Calu3 (cell line): ENCODE measurements at regions not wholly inside any gene's neighbourhood (a gene's known extent, or its start where the extent isn't known, plus 50 kb on each side); places are given as distances from the start of the nearest gene placed in this dataset.

Experiments
- BruUV-seq: library from RNA; stranded (reverse); fragments of 400-500 nt; replicated peaks from 2 replicates; lab custom pipeline; 2021; lab: Mats Ljungman, UMichigan
- CTCF ChIA-PET: fragments of 300-600 bp; sonication (Branson Sonifier 250); formaldehyde crosslinking; loops from one replicate; lab custom pipeline; 2022; ENCODE audit warnings: antibody characterized with exemption; lab: Charles Lee
- DNase-seq: peaks from one replicate; pipeline ENCODE4 v3.0.0; 2022
- H3K27ac Mint-ChIP-seq: one replicate; pipeline ENCODE4 v1.8.0; 2022; ENCODE audit warnings: mixed read lengths; ENCODE audit not compliant: unreplicated experiment
- H3K27me3 Mint-ChIP-seq: one replicate; pipeline ENCODE4 v1.8.0; 2022; ENCODE audit warnings: mixed read lengths; ENCODE audit not compliant: unreplicated experiment
- H3K36me3 Mint-ChIP-seq: one replicate; pipeline ENCODE4 v1.8.0; 2022; ENCODE audit warnings: mild to moderate bottlenecking, moderate library complexity, mixed read lengths; ENCODE audit not compliant: insufficient read depth, unreplicated experiment
- H3K4me1 Mint-ChIP-seq: one replicate; pipeline ENCODE4 v1.8.0; 2022; ENCODE audit warnings: mild to moderate bottlenecking, low read depth, mixed read lengths; ENCODE audit not compliant: unreplicated experiment
- H3K4me3 Mint-ChIP-seq: one replicate; pipeline ENCODE4 v1.8.0; 2022; ENCODE audit warnings: mild to moderate bottlenecking, low read depth, moderate library complexity, mixed read lengths; ENCODE audit not compliant: unreplicated experiment
- H3K9me3 Mint-ChIP-seq: one replicate; pipeline ENCODE4 v1.8.0; 2022; ENCODE audit warnings: low read depth, mixed read lengths; ENCODE audit not compliant: unreplicated experiment
- intact Hi-C: fragments of 100-400 bp; cut with micrococcal nuclease; formaldehyde crosslinking; loops from one replicate; pipeline ENCODE4 v1.10.0; 2022; ENCODE audit not compliant: unreplicated experiment
- TF ChIP-seq, protein P1 (sequence below): fragments of 200-600 bp; IDR thresholded peaks from one replicate; pipeline ENCODE4 v1.8.0; 2022; ENCODE audit warnings: antibody characterized with exemption; ENCODE audit not compliant: unreplicated experiment

DNA sequence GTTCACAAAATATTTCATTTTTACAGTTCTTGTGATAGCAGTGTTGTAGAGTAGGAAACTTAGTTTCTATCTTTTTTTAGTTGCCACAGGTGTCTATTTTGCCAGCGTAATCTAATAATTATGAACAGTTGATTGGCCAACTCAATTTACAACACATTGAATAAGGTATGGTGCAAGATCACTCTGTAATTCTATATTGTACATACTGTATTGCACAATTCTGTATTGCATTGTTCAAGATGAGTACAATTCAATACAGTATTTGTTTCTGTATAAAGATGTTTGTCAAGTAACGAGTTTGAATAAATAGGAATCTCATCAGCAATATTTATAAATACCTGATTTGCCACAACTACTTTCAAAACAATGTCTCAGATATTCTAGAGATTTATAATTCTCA, 64.2 kb upstream of the HTR1A start:
- no peaks in the 10 kb centered on the region for H3K4me1 Mint-ChIP-seq
- H3K36me3 Mint-ChIP-seq: no peaks in the 10 kb centered on the region
- peaks cover 2% of the 10 kb centered on the region for H3K9me3 Mint-ChIP-seq
- no peak overlapping the region for H3K4me3 Mint-ChIP-seq
- BruUV-seq: no TSS peak
- CTCF ChIA-PET: no interaction called here
- intact Hi-C loops: no loop called here
- no peak for DNase-seq
- no peak overlapping the region for H3K27ac Mint-ChIP-seq
- TF ChIP-seq, protein P1, sequence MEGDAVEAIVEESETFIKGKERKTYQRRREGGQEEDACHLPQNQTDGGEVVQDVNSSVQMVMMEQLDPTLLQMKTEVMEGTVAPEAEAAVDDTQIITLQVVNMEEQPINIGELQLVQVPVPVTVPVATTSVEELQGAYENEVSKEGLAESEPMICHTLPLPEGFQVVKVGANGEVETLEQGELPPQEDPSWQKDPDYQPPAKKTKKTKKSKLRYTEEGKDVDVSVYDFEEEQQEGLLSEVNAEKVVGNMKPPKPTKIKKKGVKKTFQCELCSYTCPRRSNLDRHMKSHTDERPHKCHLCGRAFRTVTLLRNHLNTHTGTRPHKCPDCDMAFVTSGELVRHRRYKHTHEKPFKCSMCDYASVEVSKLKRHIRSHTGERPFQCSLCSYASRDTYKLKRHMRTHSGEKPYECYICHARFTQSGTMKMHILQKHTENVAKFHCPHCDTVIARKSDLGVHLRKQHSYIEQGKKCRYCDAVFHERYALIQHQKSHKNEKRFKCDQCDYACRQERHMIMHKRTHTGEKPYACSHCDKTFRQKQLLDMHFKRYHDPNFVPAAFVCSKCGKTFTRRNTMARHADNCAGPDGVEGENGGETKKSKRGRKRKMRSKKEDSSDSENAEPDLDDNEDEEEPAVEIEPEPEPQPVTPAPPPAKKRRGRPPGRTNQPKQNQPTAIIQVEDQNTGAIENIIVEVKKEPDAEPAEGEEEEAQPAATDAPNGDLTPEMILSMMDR: no peak
- no peaks in the 10 kb centered on the region for H3K27me3 Mint-ChIP-seq

DNA sequence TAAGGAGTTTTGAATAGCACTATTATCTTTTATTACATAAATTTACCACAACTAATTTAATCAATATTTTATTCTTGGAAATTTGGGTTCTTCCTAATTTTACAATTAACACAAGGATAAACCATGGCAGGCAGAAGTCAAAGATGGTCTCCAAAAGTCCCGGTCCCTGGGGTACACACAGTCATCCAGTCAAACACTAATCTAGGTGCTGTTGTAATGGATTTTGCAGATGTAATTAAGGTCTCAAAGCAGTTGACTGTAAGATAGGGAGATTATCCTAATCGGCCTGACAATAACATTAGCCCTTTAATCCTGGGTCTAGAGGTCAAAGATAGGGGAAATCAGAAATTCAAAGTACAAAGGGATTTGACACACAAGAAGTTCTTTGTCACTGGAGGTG, 57.5 kb upstream of the HTR1A start:
- no peak overlapping the region for H3K27ac Mint-ChIP-seq
- H3K4me3 Mint-ChIP-seq: no peak overlapping the region
- BruUV-seq: no TSS peak
- H3K27me3 Mint-ChIP-seq: no peaks in the 10 kb centered on the region
- H3K36me3 Mint-ChIP-seq: no peaks in the 10 kb centered on the region
- CTCF ChIA-PET: no interaction called here
- peaks cover 4% of the 10 kb centered on the region for H3K9me3 Mint-ChIP-seq
- intact Hi-C loops: no loop called here
- DNase-seq: no peak
- H3K4me1 Mint-ChIP-seq: no peaks in the 10 kb centered on the region
- TF ChIP-seq, protein P1: no peak

DNA sequence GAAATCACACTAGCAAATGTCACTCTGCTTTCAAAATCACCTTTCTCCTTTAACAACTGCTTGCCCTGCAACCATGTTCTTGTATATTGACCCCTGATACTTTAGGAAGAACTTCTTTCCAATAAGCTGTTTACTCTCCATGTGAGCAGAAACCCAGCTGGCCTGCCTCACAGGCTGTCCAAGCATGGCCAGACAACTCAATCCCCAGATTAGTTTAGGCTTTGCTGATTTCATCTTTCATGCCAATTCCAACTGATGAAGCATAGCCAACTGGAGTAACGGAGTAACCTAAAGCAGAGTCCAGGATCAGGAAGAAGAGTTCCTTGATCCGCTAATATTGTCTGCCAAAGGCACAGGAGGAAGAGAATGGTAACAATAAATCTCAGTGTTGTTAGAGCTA, 56.7 kb upstream of the HTR1A start:
- CTCF ChIA-PET: no interaction called here
- TF ChIP-seq, protein P1: no peak

DNA sequence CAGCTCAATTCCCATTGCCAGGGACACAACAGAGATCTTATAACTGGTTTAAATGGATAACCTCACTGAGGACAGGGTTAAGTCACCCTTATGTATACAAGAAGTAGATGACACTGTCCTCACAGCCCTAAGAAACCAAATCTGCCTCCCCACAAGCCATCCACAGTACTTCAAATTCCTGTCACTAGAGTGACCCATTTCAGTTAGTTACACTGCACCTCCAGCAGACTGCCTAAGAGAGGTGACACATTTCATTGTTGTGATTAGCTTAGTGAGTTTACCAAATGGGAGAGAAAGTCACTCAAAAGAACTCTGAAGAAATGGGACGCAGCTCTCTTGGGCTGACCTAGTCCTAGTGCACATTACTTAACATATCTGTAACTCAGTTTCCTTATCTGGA, 53.6 kb upstream of the HTR1A start:
- H3K27me3 Mint-ChIP-seq: peaks cover 12% of the 10 kb centered on the region
- intact Hi-C loops: no loop called here
- H3K4me1 Mint-ChIP-seq: no peaks in the 10 kb centered on the region

More for the DNA sequence above, 56.7 kb upstream of the HTR1A start:
- no peak for DNase-seq
- BruUV-seq: no TSS peak
- Mint-ChIP-seq H3K4me3 (no peak overlapping the region), H3K4me1 (no peaks in the 10 kb centered on the region), H3K36me3 (no peaks in the 10 kb centered on the region), H3K9me3 (peaks cover 4% of the 10 kb centered on the region), H3K27ac (no peak overlapping the region), H3K27me3 (peaks cover 6% of the 10 kb centered on the region)
- intact Hi-C loops: no loop called here

More for the DNA sequence above, 53.6 kb upstream of the HTR1A start:
- no TSS peak for BruUV-seq
- Mint-ChIP-seq H3K4me3 (no peak overlapping the region), H3K36me3 (no peaks in the 10 kb centered on the region), H3K9me3 (peaks cover 4% of the 10 kb centered on the region), H3K27ac (no peak overlapping the region)
- no peak for DNase-seq
- CTCF ChIA-PET: no interaction called here
- TF ChIP-seq, protein P1: no peak
